HepG2 (cell line): ENCODE measurements at regions not wholly inside any gene's neighbourhood (a gene's known extent, or its start where the extent isn't known, plus 50 kb on each side); places are given as distances from the start of the nearest gene placed in this dataset.

Experiments
- GATAD2A ChIP-seq: IDR thresholded peaks from 2 replicates; pipeline ENCODE4 v1.6.1; 2016
- HOXA7 ChIP-seq: sonication (generic); formaldehyde crosslinking; IDR thresholded peaks from 2 replicates; pipeline ENCODE4 v1.8.1; 2022; ENCODE audit warnings: mild to moderate bottlenecking, missing genetic modification reagents, moderate library complexity
- KDM2A ChIP-seq: sonication (generic); formaldehyde crosslinking; IDR thresholded peaks from 2 replicates; pipeline ENCODE4 v1.4.0; 2020; ENCODE audit warnings: low read depth, missing genetic modification reagents, borderline replicate concordance
- SNAI1 ChIP-seq: sonication (generic); formaldehyde crosslinking; IDR thresholded peaks from 2 replicates; pipeline ENCODE4 v1.5.0; 2020; ENCODE audit warnings: mild to moderate bottlenecking, missing genetic modification reagents, borderline replicate concordance
- TCF7L2 ChIP-seq: IDR thresholded peaks from 2 replicates; pipeline ENCODE4 v1.6.1; 2011; ENCODE audit warnings: mild to moderate bottlenecking, low read depth, low read length, moderate library complexity
- ZNF274 ChIP-seq: sonication (generic); formaldehyde crosslinking; IDR thresholded peaks from 2 replicates; pipeline ENCODE4 v1.5.1; 2020; ENCODE audit warnings: mild to moderate bottlenecking, missing genetic modification reagents
- ZNF629 ChIP-seq: sonication (generic); formaldehyde crosslinking; conservative IDR thresholded peaks from 2 replicates; pipeline ENCODE4 v1.5.0; 2020; ENCODE audit warnings: missing genetic modification reagents
- TF ChIP-seq, protein P1 (sequence below): sonication (generic); formaldehyde crosslinking; IDR thresholded peaks from 2 replicates; pipeline ENCODE4 v1.8.1; 2022; ENCODE audit warnings: low read depth, mild to moderate bottlenecking, missing genetic modification reagents
- TF ChIP-seq, protein P2 (sequence below): sonication (generic); formaldehyde crosslinking; IDR thresholded peaks from 2 replicates; pipeline ENCODE4 v1.5.0; 2020; ENCODE audit warnings: mild to moderate bottlenecking, missing genetic modification reagents, moderate library complexity

DNA sequence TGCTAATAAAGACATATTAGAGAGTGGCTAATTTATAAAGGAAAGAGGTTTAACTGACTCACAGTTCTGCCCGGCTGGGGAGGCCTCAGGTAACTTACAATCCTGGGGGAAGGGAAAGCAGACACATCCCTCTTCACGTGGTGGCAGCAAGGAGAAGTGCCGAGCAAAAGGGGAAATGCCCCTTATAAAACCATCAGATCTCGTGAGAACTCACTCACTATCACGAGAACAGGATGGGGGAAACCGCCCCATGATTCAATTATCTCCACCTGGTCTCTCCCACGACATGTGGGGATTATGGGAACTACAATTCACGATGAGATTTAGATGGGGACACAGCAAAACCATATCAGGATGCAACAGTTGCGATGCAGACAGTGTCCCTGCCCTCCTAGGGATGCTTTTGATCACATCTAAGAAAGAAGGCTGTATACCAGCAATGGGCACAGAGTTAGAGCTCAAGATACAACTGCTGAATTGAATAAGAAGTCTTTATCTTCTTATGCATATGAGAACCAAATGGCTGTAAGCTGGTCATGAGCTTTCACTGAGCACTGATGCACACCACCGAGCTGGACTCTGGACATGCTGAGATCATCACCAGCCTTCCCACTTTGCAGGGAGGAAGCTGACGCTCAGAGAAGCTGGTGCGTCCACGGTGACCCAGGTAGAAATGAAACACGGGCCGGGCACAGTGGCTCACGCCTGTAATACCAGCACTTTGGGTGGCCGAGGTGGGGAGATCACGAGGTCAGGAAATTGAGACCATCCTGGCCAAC is 255.2 kb downstream of the MN1 start:
- no peak for TF ChIP-seq SNAI1 (CRISPR knock-in tag)
- TF ChIP-seq HOXA7: no peak
- TF ChIP-seq, protein P1, sequence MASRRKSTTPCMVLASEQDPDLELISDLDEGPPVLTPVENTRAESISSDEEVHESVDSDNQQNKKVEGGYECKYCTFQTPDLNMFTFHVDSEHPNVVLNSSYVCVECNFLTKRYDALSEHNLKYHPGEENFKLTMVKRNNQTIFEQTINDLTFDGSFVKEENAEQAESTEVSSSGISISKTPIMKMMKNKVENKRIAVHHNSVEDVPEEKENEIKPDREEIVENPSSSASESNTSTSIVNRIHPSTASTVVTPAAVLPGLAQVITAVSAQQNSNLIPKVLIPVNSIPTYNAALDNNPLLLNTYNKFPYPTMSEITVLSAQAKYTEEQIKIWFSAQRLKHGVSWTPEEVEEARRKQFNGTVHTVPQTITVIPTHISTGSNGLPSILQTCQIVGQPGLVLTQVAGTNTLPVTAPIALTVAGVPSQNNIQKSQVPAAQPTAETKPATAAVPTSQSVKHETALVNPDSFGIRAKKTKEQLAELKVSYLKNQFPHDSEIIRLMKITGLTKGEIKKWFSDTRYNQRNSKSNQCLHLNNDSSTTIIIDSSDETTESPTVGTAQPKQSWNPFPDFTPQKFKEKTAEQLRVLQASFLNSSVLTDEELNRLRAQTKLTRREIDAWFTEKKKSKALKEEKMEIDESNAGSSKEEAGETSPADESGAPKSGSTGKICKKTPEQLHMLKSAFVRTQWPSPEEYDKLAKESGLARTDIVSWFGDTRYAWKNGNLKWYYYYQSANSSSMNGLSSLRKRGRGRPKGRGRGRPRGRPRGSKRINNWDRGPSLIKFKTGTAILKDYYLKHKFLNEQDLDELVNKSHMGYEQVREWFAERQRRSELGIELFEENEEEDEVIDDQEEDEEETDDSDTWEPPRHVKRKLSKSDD (CRISPR knock-in tag): no peak
- TF ChIP-seq GATAD2A (CRISPR knock-in tag): no peak
- no peak for TF ChIP-seq ZNF274 (CRISPR knock-in tag)
- TF ChIP-seq TCF7L2: no peak
- TF ChIP-seq, protein P2, sequence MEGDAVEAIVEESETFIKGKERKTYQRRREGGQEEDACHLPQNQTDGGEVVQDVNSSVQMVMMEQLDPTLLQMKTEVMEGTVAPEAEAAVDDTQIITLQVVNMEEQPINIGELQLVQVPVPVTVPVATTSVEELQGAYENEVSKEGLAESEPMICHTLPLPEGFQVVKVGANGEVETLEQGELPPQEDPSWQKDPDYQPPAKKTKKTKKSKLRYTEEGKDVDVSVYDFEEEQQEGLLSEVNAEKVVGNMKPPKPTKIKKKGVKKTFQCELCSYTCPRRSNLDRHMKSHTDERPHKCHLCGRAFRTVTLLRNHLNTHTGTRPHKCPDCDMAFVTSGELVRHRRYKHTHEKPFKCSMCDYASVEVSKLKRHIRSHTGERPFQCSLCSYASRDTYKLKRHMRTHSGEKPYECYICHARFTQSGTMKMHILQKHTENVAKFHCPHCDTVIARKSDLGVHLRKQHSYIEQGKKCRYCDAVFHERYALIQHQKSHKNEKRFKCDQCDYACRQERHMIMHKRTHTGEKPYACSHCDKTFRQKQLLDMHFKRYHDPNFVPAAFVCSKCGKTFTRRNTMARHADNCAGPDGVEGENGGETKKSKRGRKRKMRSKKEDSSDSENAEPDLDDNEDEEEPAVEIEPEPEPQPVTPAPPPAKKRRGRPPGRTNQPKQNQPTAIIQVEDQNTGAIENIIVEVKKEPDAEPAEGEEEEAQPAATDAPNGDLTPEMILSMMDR: no peak
- TF ChIP-seq ZNF629 (CRISPR knock-in tag): no peak
- no peak for TF ChIP-seq KDM2A (CRISPR knock-in tag)
